HepG2 (cell line): ENCODE measurements at regions not wholly inside any gene's neighbourhood (a gene's known extent, or its start where the extent isn't known, plus 50 kb on each side); places are given as distances from the start of the nearest gene placed in this dataset.
"Not testable (repeated sequence)": the region's sequence is repeated elsewhere in the genome, so short reads cannot be mapped to it uniquely, and the experiment has no call there.

Source experiments
- ATAC-seq: fragments of 200-7000 bp; cut with Tn5 transposase; 3 replicates; pipeline ENCODE4 v1.9.1; 2020; ENCODE audit warnings: mild to moderate bottlenecking, moderate library complexity
- BruUV-seq: library from RNA; stranded (reverse); fragments of 400-500 nt; replicated peaks from 2 replicates; lab custom pipeline; 2021; lab: Mats Ljungman, UMichigan
- CTCF ChIA-PET: fragments of 300-600 bp; formaldehyde crosslinking; extraction: SDS; loops from one replicate; lab custom pipeline; 2021; ENCODE audit warnings: low total read pairs, inconsistent platforms, low intra/inter-chr PET ratio; lab: Yijun Ruan, JAX
- POLR2A ChIA-PET: fragments of 350-600 bp; sonication (Branson Sonifier 250); formaldehyde crosslinking; loops from one replicate; lab custom pipeline; 2020; ENCODE audit warnings: antibody characterized with exemption, inconsistent platforms; lab: Yijun Ruan, JAX
- DNase-seq: peaks from one replicate; pipeline ENCODE4 v3.0.0-alpha.2; 2015; ENCODE audit warnings: low spot score
- FAIRE-seq: peaks from 3 replicates; lab custom pipeline; 2011; peaks lifted over from hg19 to GRCh38; lab: Jason Lieb, UNC
- H2AFZ ChIP-seq: one replicate; pipeline ENCODE4 v1.6.1; 2011; ENCODE audit warnings: low read length, inconsistent platforms
- H3K27ac ChIP-seq: fragments of 300-600 bp; 3 replicates; pipeline ENCODE4 v1.8.0; 2011; ENCODE audit warnings: mixed run types, mild to moderate bottlenecking, mixed read lengths, low read length, inconsistent platforms; ENCODE audit not compliant: insufficient read depth; ENCODE audit errors: extremely low read length
- H3K27me3 ChIP-seq, 2 experiments: fragments of 200-600 bp in 1 of 2; 2 replicates in 1 of 2; 3 replicates in 1 of 2; pipeline versions ENCODE4 v1.6.0 to v1.8.0; 2011; ENCODE audit warnings: low read length in 2 of 2, mild to moderate bottlenecking in 2 of 2, moderate library complexity in 2 of 2, inconsistent platforms in 1 of 2; ENCODE audit not compliant: insufficient read depth in 2 of 2, control insufficient read depth in 1 of 2
- H3K36me3 ChIP-seq, 2 experiments: fragments of 200-600 bp in 1 of 2; replicated peaks in 1 of 2; 2 replicates in 1 of 2; 3 replicates in 1 of 2; pipeline versions ENCODE4 v1.5.1 to v1.8.0; 2011; ENCODE audit warnings: low read length in 2 of 2, inconsistent platforms in 1 of 2; ENCODE audit not compliant: insufficient read depth in 2 of 2, control insufficient read depth in 1 of 2
- H3K4me1 ChIP-seq: 2 replicates; pipeline ENCODE4 v1.5.1; 2012; ENCODE audit warnings: low read length, inconsistent platforms; ENCODE audit not compliant: insufficient read depth
- H3K4me2 ChIP-seq: 2 replicates; pipeline ENCODE4 v1.6.0; 2011; ENCODE audit warnings: low read depth, low read length, inconsistent platforms
- H3K4me3 ChIP-seq, 3 experiments: fragments of 200-600 bp in 1 of 3; sonication (generic), shearing (Covaris generic) in 1 of 3; replicated peaks in 1 of 3; 2 replicates each; pipeline ENCODE4 v1.5.1; 2011 to 2016; ENCODE audit warnings: low read length in 3 of 3, inconsistent platforms in 2 of 3, low read depth in 2 of 3, mild to moderate bottlenecking in 2 of 3, control low read depth in 1 of 3, mixed read lengths in 1 of 3; ENCODE audit not compliant: insufficient read depth in 1 of 3
- H3K79me2 ChIP-seq: one replicate; pipeline ENCODE4 v1.6.1; 2011; ENCODE audit warnings: low read length, inconsistent platforms; ENCODE audit not compliant: insufficient read depth
- H3K9ac ChIP-seq: 2 replicates; pipeline ENCODE4 v1.6.0; 2011; ENCODE audit warnings: mild to moderate bottlenecking, low read depth, low read length, inconsistent platforms; ENCODE audit not compliant: insufficient read depth
- H3K9me3 ChIP-seq: 2 replicates; pipeline ENCODE4 v1.5.1; 2012; ENCODE audit warnings: mild to moderate bottlenecking, low read length
- H4K20me1 ChIP-seq: 2 replicates; pipeline ENCODE4 v1.6.0; 2011; ENCODE audit warnings: inconsistent platforms, mild to moderate bottlenecking, low read length, moderate library complexity; ENCODE audit not compliant: insufficient read depth
- ATRX ChIP-seq: sonication (generic); formaldehyde crosslinking; IDR thresholded peaks from 2 replicates; pipeline ENCODE4 v1.4.0; 2020; ENCODE audit warnings: missing genetic modification reagents, borderline replicate concordance
- THAP11 ChIP-seq: IDR thresholded peaks from 2 replicates; pipeline ENCODE4 v1.6.1; 2016; ENCODE audit warnings: missing biosample characterization, missing genetic modification reagents
- ZEB1 ChIP-seq: IDR thresholded peaks from 2 replicates; pipeline ENCODE4 v1.6.1; 2012; ENCODE audit warnings: mild to moderate bottlenecking, low read depth, inconsistent platforms; ENCODE audit not compliant: insufficient replicate concordance
- ZNF644 ChIP-seq: IDR thresholded peaks from 2 replicates; pipeline ENCODE4 v1.6.1; 2016; ENCODE audit warnings: low read depth
- ZNF672 ChIP-seq: sonication (generic); formaldehyde crosslinking; IDR thresholded peaks from 2 replicates; pipeline ENCODE4 v1.8.1; 2022; ENCODE audit warnings: missing genetic modification reagents
- WGBS: methylation state at CpG from one replicate; pipeline ENCODE4 v1.1.6; 2017; ENCODE audit warnings: low lambda C conversion rate; 5-methylcytosine and 5-hydroxymethylcytosine counted together
- in situ Hi-C: cut with HindIII; loops from 2 replicates; pipeline ENCODE4 v1.10.0; 2017; ENCODE audit warnings: low pct_unique_long_range_greater_than_20kb; ENCODE audit not compliant: extremely low pct_ligation_motif_present
- intact Hi-C: fragments of 100-400 bp; cut with micrococcal nuclease; formaldehyde crosslinking; loops from one replicate; pipeline ENCODE4 v1.10.0; 2022; ENCODE audit not compliant: unreplicated experiment
- TF ChIP-seq, protein P1 (sequence below): sonication (generic); formaldehyde crosslinking; conservative IDR thresholded peaks from 2 replicates; pipeline ENCODE4 v1.8.0; 2022; ENCODE audit warnings: missing genetic modification reagents
- TF ChIP-seq, protein P2 (sequence below): sonication (generic); formaldehyde crosslinking; IDR thresholded peaks from 2 replicates; pipeline ENCODE4 v1.4.0; 2020; ENCODE audit warnings: mild to moderate bottlenecking, low read depth, missing genetic modification reagents

DNA sequence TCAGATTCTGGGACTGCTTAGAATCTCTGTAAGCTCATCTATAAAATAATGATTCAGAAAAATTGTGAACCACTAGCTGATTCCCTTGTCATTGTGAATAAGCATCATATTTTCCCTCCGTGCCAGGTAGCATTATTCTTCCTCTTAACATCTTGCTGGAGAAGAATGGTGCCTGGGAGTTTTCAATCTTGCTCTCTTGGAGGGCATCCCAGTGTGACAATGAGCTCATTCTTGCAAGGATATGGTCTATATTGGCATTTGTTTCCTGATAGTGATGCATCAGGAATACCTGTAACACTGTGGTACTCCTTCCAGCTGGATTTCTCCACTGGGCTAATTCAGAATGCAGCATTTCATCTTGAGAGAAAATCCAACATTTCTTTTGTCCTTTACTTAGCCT lies 126.4 kb upstream of the ITGB1 start (continued):
- TF ChIP-seq, protein P1, sequence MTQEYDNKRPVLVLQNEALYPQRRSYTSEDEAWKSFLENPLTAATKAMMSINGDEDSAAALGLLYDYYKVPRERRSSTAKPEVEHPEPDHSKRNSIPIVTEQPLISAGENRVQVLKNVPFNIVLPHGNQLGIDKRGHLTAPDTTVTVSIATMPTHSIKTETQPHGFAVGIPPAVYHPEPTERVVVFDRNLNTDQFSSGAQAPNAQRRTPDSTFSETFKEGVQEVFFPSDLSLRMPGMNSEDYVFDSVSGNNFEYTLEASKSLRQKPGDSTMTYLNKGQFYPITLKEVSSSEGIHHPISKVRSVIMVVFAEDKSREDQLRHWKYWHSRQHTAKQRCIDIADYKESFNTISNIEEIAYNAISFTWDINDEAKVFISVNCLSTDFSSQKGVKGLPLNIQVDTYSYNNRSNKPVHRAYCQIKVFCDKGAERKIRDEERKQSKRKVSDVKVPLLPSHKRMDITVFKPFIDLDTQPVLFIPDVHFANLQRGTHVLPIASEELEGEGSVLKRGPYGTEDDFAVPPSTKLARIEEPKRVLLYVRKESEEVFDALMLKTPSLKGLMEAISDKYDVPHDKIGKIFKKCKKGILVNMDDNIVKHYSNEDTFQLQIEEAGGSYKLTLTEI (CRISPR knock-in tag): no peak
- TF ChIP-seq ZNF672: no peak
- TF ChIP-seq, all 625 proteins: peak for 0

DNA sequence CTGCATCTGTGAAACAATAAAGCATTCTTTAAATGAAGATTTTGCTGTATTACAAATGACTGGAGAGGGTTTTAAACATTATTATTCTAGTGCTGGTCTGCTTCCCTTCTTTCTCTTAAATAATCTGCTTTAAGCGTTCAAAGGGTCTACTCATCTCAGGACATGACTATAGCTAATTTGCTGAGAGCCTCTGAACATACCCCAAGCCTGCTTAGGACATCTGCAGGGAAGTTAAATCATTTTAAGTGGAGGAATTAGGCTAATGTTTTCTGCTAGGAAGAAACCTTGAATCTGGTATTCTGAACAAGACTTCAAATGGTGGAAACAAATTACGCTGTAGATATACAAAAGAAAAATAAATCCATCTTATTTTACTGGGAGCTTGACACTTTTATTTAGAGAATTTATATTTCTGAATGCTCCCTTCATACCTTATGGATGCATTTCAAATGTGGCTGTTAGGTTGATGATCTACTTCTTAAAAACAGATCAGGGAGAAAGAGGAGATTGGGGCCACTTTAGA lies 124.4 kb upstream of the ITGB1 start:
- H3K9me3 ChIP-seq: no peaks in the 10 kb centered on the region
- FAIRE-seq: no peak
- H3K36me3 ChIP-seq: no peaks in the 10 kb centered on the region
- H3K9ac ChIP-seq: no peak overlapping the region
- POLR2A ChIA-PET: no interaction called here
- TF ChIP-seq ZNF644 (CRISPR knock-in tag): no peak
- no peak for TF ChIP-seq ATRX (CRISPR knock-in tag)
- TF ChIP-seq, protein P2, sequence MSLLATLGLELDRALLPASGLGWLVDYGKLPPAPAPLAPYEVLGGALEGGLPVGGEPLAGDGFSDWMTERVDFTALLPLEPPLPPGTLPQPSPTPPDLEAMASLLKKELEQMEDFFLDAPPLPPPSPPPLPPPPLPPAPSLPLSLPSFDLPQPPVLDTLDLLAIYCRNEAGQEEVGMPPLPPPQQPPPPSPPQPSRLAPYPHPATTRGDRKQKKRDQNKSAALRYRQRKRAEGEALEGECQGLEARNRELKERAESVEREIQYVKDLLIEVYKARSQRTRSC (CRISPR knock-in tag): no peak
- TF ChIP-seq ZEB1: no peak
- no peak for TF ChIP-seq THAP11
- TF ChIP-seq, all 625 proteins: peak for 0
- Histone ChIP-seq H3K4me1 (no peaks in the 10 kb centered on the region), H3K4me2 (no peak overlapping the region), H3K4me3 (no peak overlapping the region), H2AFZ (no peak overlapping the region), H3K27ac (no peak overlapping the region), H3K27me3 (no peaks in the 10 kb centered on the region), H3K79me2 (no peaks in the 10 kb centered on the region), H4K20me1 (no peaks in the 10 kb centered on the region)
- in situ Hi-C loops (no loop called here), intact Hi-C loops (no loop called here)
- DNase-seq (no peak), ATAC-seq (no peak)
- no TSS peak for BruUV-seq
- WGBS: 76% methylated on average over 2 of the region's 2 CpGs
- CTCF ChIA-PET: no interaction called here

DNA sequence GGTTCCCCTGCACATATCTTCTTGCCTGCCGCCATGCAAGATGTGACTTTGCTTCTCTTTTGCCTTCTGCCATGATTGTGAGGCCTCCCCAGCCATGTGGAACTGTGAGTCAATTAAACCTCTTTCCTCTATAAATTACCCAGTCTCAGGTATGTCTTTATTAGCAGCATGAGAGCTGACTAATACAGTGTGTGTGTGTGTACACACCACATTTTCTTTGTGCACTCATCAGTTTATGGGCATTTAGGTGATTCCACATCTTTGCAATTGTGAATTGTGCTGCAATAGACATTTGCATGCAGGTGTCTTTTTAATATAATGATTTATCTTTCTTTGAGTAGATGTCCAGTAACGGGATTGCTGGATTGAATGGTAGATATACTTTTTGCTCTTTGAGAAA lies 122.4 kb upstream of the ITGB1 start:
- H3K9me3 ChIP-seq, intact Hi-C loops, H3K27me3 ChIP-seq, H3K27ac ChIP-seq, POLR2A ChIA-PET, BruUV-seq, H3K4me1 ChIP-seq, H3K79me2 ChIP-seq, in situ Hi-C loops, H3K36me3 ChIP-seq, H3K4me2 ChIP-seq, H2AFZ ChIP-seq, ATAC-seq, FAIRE-seq, H3K4me3 ChIP-seq, H3K9ac ChIP-seq, DNase-seq, H4K20me1 ChIP-seq, CTCF ChIA-PET: not testable (repeated sequence)
- 67% methylated on average over 2 of the region's 2 CpGs for WGBS
